ENCODE measurements at regions not wholly inside any gene's neighbourhood (a gene's known extent, or its start where the extent isn't known, plus 50 kb on each side); places are given as distances from the start of the nearest gene placed in this dataset.

DNA sequence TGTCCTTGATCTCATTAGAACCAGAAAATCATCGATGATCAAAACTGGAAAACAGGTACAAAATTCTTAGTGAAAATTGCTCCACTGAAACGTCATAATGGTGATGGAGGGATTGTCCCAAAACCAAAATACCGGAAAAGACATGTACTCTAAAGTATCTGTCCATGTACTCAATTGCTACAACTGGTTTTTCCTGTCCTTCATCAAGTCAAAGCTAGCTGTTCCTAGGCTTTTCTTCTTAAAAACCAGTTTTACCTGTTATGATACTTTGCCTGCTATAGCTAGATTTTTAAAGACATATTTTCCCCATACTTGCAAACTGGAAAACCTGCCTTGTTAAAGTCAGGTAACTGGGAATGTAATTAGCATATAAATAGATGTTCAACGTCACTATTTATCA is 50.5 kb upstream of the LRRC1 start:
- DNase-seq: no peak

- no peak for DNase-seq
These were observed 53.6 kb upstream of the LRRC1 start for GRCh38 chr6:53741034-53741823.

DNA sequence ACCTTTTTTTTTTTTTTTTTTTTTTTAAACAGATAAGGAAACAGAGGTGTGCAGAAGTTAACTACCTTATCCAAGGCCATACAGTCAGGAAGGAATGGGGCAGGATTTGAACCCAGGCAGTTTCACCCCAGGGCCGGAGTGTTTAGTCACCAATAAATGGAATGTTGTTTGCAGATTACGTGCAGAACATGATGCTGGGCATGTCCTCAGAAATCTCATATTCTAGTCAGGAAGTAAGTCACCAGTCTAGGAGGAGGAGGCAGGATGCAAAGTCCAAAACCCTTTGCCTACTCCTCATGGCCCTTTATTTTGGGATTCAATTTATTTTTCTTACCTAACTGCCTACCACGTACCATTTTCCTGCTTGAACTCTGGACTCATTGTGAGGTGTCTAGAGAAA is 57.1 kb upstream of the LRRC1 start:
- DNase-seq: no peak

- no peak for DNase-seq
These were observed 58.9 kb upstream of the LRRC1 start for GRCh38 chr6:53735896-53736295.

- DNase-seq: no peak
These were observed 60.1 kb upstream of the LRRC1 start for GRCh38 chr6:53734473-53735299.

- no peak for DNase-seq
These were observed 62.8 kb upstream of the LRRC1 start for GRCh38 chr6:53731866-53732636.

DNA sequence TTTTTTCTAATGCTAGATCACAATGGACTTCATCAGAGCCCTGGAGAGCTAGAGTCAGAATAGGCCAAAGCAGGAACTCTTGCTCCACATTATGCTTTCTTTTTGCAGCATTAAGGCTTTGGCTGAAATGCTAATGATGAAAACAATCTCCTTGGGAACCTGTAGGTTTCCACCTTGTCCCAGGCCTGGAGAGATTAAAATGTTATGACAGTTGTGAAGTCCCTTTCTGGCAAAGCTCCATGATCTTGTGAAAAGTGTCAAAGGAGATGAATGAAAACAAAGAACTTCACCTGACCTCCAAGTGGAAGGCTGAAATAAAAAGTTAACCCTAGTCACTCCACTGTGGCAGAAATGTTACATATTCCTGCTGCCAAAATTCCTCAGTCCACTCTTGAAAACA is 64.0 kb upstream of the LRRC1 start:
- no peak for DNase-seq

DNA sequence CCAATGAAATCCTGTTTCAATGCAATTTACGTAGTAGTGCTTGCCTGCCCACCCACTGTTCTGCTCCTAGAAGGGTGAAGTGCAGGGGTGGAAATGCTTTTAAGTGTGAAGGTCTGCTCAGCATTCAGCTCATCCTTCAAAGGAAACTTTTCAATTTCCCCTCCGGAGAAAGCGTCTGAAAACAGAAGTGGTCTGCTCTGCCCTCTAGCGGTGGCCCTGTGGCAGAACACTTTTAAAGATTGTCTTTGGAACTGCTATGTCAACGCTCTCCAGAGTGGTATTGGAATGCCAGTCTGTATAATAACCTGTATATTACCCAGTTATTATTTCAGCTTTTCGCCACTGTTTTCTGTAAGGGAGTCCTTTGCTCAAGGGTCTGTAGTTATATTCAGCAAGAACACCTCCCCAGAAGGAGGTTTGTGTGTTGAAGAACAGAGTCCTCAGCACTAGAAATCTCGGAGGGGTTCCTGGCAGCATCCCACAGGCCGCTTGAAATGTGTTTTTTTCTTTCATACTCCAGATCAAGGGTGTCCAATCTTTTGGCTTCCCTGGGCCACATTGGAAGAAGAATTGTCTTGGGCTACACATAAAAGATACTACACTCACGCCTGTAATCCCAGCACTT is 63.1 kb upstream of the KLHL31 start:
- DNase-seq: peak; percentile 42

DNA sequence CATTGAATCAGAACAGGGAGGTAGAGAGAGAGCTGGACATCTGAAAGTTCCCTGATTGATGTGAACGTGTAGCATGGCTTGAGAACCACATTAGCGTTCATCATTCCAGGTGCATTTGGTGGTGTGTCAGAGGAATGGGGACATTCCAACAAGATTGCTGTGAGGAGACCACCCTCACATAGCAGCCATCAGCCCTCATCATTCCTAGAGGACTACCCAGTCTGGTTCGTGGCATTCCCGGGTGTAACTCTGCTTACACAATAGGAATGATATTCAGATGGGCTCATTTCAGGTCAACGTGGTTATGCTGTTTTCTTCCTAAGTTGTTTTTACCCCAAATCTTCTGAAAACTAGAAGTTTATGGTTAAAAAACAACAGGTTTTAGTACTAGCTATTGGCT is 62.2 kb upstream of the KLHL31 start:
- DNase-seq: no peak

DNA sequence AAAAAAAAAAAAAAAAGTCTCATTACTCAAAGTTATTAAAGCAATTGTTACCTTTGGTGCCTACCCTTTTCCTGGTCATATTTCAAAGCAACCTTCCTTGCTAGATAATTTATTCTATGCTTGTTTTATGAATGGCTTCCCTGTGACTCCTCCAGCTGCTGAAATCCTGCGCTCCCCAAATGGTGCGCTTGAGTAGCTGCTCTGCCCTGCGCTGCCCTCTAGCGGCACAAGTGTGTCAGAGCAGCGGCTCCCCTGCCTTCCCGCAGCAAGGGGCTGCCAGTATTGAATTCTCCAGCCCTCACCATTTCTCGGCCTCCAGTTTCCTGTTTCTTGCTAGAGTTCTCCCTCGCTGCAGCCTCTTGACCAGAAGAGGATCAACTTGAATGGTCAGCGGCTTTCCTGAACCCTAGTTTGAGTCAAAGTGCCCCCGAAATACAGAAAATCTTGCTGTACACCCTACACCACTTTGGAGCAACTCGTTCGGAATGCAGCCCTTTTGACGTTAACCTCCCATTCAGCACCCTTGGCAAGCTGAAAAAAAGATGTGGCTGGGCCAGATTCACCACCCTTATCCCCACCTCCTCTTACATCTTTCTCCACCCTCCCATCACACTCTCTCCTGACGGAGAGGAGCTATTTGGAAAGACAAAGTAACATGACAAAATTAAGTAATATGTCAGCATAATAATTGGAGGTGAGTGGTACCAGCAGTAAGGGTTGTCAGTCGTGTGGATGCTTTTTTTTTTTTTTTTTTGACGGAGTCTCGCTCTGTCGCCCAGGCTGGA is 60.4 kb upstream of the KLHL31 start:
- peak; percentile 71 for DNase-seq

DNA sequence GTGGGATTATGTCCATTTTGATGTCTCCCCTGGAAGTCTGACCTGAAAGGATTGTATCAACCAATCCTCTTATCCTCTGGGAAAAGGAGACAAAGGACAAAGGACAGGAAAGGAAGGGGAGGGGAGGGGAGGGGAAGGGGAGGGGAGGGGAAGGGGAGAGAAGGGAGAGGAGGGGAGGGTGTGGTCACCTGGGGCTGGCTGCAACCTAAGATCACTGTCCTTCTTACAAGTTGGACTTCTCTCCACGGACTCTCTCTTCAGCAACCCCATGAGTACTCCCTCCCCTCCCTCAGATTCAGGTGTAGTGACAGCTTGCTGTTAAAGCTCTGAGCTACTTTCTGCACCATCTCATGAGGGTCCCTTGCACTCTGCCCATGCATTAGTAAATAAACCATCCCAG is 58.9 kb upstream of the KLHL31 start:
- no peak for DNase-seq

DNA sequence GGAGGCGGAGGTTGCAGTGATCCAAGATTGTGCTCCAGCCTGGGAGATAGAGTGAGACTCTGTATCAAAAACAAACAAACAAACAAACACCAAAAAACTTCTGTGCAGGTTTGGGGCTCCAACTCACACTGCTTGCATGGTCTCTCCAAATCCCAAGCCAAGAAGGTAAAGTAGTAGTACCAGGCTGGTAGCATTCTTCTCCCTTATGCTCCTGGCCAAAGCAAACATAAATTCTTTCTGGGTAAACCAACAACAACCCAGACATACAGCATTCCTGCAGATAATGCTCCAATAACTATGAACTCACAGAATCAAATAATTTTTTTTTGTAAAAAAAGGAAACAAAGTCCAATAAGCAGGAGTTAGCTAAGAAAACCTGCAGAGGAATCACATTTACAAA is 57.8 kb upstream of the KLHL31 start:
- no peak for DNase-seq

- no peak for DNase-seq
These were observed 56.2 kb upstream of the KLHL31 start for GRCh38 chr6:53721766-53722165.

GRCh38 chr6:53718597-53719460 is 53.3 kb upstream of the KLHL31 start:
- DNase-seq: peak; percentile 4

DNA sequence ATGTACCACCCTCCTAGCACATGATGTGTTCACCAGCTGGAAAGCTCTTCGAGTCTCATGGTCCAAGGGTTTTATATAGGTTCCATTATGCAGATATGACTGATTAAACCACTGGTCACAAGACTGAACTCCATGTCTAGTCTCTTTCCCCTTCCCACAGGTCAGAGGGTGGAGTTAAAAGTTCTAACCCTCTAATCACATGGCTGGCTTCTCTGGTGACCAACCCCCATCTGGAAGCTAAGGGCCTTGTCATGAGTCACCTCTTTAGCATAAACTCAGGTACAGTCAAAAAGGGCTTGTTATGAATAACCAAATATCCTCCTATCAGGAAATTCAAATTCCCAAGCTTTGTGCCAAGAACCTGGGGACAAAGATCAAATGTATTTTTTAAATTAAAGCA is 52.0 kb upstream of the KLHL31 start:
- no peak for DNase-seq

GRCh38 chr6:53715434-53715833 is 49.9 kb upstream of the KLHL31 start:
- no peak for DNase-seq
